ENCODE measurements at regions not wholly inside any gene's neighbourhood (a gene's known extent, or its start where the extent isn't known, plus 50 kb on each side); places are given as distances from the start of the nearest gene placed in this dataset.

DNA sequence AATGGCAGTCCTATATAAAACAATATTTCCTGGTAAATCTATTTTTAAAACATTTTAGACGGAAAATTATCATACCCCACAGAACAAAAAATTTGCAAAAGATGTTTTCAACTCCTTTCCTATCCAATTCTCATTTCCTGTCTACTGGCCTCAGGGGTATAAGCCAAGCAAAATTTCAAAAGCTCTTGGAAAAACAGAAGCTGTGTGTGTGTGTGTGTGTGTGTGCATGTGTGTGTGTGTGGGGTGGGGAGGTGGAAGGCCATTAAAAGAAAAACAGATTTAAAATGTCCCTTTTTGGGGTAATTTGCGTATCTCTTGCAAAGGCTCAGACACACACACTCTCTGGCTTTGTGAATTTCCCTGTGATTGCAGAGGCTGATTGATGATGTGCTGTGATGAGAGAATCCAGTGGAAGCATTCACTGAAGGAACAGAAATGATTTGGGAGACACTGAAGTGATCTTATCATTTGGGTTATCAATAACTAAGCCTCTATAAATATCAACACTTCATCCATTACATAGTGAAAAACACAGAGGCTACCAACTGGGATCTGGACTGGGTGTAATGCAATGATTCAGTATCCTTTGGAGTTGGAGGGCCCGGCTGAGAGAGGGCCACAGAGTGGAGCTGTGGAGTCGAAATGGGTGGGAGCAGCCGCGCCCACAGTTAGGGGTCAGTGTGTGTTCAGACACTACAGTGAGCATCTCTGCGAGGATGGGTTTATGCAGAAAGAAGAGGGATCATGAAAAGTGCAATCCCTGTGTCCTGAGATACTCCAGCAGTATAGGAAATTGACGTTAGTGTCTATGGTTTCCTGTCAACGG is 106.8 kb upstream of the PREP start:
- no peak for DNase-seq

GRCh38 chr6:105507811-105508210 is 104.9 kb upstream of the PREP start:
- no peak for DNase-seq

DNA sequence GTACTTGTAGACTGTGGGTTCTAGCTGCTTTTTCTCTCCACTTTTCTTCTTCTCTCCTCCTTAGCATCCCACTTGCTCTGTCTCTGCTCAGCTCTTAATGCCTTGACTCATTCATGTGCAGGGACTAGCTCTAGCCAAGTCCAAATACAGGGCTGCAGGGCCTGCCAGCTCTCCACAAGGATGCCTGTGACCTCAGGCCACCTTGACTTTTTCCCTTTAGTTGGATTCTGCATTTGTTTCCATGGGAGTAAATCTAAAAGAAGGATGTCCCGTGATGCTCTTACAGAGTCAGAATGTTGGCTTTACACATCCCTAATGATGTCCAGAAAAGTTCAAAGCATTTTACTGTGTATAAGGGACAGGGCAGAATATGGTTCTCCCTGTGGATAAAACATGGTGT is 101.8 kb upstream of the PREP start:
- DNase-seq, result no peak

- DNase-seq, result no peak
These were observed 100.8 kb upstream of the PREP start for GRCh38 chr6:105503641-105504040.

GRCh38 chr6:105501826-105502344 is 99.0 kb upstream of the PREP start:
- DNase-seq, result no peak

DNA sequence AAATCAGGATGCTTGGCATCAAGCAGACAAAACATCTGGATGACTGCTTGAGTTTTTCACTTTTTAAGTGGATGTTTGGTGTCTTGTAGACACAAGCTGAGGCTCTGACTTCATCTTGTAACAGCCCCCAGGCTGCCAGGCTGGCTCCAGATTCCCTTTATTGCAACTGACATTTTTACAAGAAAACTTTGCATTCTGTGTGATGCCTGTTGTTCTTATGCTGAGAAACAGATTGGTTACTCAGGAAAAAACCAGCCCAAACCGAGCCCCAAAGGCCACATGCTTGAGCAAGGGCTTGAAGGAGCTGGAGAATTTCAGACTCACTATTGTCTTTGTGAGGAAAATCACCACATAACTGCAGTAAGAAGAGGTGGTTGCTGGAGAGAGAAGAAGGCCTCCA is 98.4 kb upstream of the PREP start:
- DNase-seq, result no peak

DNA sequence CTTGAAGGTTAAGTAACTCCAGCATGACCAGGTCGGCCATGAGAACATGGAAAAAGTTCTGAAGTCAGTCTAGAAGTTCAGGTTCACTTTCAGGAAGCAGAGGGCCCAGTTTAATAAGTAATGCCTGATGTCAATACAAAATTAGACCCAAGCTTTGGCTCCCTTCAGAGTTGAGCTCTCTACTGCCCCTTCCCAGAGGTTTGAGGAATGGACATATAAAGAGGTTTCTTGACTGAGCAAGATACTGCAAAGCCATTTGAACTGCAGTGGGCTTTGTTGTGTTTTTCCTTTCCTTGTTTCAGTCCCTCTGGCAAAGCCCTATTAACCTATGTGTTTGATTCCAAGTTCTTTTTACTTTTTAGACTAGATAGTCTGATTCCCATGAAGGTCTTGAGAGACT is 97.8 kb upstream of the PREP start:
- DNase-seq, result no peak

- DNase-seq, result no peak
These were observed 97.0 kb upstream of the PREP start for GRCh38 chr6:105499931-105500330.

GRCh38 chr6:105499136-105499870 is 96.4 kb upstream of the PREP start:
- DNase-seq, result no peak

- no peak for DNase-seq
These were observed 94.7 kb upstream of the PREP start for GRCh38 chr6:105497549-105497948.

GRCh38 chr6:105495515-105495914 is 92.6 kb upstream of the PREP start:
- DNase-seq, result no peak

DNA sequence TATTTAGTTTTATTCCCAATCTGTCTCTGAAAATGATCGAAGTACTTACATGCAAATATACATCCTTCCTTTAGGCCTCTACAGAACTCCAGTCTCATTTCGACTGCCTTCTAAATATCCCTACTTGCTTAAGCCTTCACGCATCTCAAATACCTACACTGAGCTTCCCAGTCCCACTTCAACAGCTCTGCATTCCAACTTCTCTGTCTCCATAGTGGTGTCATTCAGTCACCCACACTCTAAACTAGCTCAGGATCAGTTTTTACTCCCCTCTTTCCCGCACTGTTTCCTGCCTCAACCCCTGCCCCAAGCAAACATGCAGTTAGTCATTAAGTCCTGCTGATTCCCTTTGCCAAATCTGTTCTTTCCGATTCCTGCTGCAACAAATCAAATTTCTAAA is 91.8 kb upstream of the PREP start:
- DNase-seq, result no peak

DNA sequence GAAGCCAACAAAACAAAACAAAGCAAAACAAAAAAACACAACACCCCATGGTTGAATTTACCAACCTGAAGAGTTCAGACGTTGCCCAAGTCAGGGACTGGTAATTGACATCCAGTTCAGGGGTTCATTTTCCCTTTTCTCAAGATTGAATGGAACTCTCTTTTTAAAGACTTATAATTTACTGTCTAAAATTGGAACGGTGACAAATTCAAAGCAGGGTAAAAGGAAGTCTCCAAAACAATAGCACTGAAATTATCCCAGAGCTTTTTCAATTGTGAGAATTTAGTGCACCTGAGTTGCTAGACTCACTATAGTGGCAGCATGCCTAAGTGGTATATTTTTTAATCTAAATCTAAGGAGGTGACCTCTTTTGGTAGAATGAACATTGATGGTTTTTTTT is 90.9 kb upstream of the PREP start:
- DNase-seq, result no peak

DNA sequence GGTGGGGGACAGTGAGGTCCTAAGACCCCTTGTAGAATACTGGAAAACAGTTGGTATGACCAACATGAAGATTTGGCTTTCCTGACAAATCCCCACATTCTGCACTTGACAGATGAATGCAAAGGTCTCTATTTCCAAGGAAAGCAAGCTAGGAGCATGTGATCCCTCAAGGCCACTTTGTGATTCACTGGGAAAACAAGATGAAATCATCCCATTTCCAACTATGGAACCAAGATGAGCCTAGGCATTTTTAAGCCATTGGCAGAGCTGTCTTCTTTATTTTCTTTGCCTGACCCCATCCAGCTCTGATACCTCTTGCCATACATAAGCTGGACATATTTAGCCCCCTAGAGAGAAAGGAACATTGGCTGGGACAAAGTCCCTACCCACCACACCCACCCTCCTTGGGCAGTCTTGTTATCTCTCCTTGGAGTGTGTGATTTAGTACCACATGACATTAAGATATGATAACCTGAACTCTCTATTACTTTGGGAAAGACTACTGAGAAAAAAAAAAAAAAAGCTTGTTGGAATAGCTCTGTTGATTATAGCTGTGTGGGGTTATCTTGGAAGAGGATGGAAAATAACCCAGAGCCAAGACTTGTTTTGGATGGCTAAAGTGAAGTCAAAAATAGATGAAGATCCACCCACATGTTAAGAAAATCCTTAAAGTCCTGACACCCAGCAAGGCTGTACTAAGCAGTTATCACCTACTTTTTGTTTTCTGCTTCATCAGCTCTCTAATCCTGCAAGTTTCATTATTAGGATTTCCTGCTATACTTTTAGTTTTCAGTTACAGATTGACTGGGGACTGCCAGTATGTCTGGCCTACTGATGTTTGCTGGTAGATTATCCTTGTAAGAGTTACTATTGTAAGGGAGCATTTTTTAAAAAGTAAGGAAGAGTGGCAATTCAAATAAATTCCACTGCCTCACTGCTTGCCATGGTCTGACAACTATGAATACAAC is 90.1 kb upstream of the PREP start:
- DNase-seq, result no peak

GRCh38 chr6:105489216-105489530 is 86.3 kb upstream of the PREP start:
- no peak for DNase-seq

DNA sequence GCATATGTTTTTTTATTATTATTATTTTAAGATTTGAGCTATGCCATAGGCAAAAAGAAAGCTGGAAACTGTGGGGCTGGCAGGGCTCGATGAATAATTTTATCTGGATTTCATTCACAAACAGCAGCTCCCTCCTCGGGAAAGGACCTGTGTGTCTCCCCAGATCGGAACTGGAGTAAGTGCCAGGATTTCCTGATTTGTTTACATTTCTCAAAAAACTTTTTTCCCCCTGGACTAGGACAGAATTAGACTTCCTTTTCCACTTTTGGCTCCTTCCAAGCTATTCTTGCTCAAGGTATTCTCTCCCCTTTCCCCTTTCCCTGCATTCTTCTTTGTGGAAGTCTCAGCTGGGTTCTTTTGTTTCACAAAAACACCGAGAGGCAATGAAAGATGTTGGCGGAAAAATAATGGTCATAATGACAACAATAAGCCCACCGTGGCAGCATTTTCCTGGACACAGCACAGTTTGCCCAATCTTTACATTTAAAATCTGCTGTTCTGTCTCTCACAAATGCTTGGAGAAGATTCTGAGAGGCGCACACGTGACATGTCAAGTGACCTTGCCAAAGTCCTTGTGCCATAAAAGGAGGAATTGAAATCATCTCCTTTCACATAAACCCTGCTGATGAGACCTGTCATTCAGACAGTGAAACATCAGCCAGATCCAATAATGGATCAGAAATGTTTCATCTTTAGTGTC is 85.8 kb upstream of the PREP start:
- DNase-seq, result no peak

DNA sequence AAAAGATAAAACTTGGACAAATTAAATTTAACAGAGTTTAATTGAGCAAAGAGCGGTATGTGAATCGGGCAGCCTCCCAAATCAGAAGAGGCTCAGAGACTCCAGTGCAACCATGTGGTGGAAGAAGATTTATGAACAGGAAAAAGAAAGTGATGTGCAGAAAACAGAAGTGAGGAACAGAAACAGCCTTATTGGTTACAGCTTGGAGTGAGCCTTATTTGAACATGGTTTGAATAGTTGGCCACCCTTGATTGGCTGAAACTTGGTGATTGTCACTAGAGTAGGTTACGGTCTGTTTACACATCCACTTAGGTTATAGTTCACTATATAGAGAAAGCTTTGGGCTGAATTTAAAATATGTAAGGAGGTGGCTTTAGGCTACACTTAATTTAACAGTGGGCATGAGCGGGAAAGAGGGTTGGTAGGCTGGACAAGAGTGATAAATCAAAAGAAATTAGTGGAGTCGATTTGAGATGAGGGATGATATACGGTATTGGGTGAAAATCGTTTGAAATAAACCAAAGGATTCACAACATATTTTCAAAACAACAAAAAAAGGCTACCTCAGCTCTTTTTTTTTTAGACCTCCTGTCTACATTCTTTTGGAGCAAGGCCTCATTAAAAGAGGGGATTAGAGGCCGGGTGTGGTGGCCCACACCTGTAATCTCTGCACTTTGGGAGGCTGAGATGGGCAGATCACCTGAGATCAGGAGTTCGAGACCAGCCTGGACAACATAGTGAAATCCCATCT is 84.3 kb upstream of the PREP start:
- DNase-seq, result no peak

- DNase-seq, result no peak
These were observed 82.6 kb upstream of the PREP start for GRCh38 chr6:105485456-105485855.

GRCh38 chr6:105484238-105485161 is 81.6 kb upstream of the PREP start:
- no peak for DNase-seq

- no peak for DNase-seq
These were observed 80.6 kb upstream of the PREP start for GRCh38 chr6:105483492-105483891.

- no peak for DNase-seq
These were observed 80.0 kb upstream of the PREP start for GRCh38 chr6:105482921-105483320.

Data from CD4-positive, alpha-beta T cell treated with Interleukin-17A for 4 hours (primary cell).